ENCODE measurements at regions not wholly inside any gene's neighbourhood (a gene's known extent, or its start where the extent isn't known, plus 50 kb on each side); places are given as distances from the start of the nearest gene placed in this dataset.

DNA sequence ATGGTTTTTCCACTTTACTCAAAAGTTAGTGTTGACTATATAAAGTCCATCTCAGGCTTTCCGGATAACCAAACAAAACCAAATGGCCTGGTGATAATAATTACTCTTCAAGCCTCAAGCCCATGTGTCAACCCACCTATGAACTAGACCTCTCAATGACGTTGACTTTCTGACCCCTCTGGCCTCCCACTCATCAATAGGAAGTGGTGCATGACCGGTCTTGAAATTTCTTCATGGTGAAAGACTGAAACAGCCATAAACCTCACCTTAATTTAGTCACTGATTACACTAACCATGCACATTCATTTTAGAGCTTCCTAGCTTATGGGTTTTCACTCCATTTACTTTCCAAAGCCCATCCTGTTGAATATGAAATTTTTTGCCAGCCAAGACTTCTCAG is 276.0 kb downstream of the KLHL13 start:
- Histone ChIP-seq H3T11ph (ENCODE audit: low read length) (no peak overlapping the region), H2BK12ac (ENCODE audit: insufficient read length, low read depth, low read length) (no peak overlapping the region), H3K9ac (ENCODE audit: extremely low read depth, insufficient read length, low read length) (no peak overlapping the region), H2AK5ac (ENCODE audit: insufficient read length, low read length) (no peak overlapping the region), H3K14ac (ENCODE audit: insufficient read depth, low read length) (no peak overlapping the region), H3K18ac (ENCODE audit: insufficient read length, low read depth, low read length) (no peak overlapping the region), H3K56ac (ENCODE audit: insufficient read length, low read depth, low read length) (no peak overlapping the region), H2BK15ac (ENCODE audit: low read depth, low read length) (no peak overlapping the region), H3K79me1 (ENCODE audit: insufficient read depth, low read depth, low read length, poor library complexity, severe bottlenecking) (no peaks in the 10 kb centered on the region), H3K4me1 (ENCODE audit: insufficient read depth, low read length) (no peaks in the 10 kb centered on the region), H3K4ac (ENCODE audit: low read depth, low read length) (no peak overlapping the region), H2BK120ac (ENCODE audit: low read depth, low read length, poor library complexity, severe bottlenecking) (no peak overlapping the region), H3K79me2 (ENCODE audit: insufficient read depth, low read length) (no peaks in the 10 kb centered on the region), H2BK20ac (ENCODE audit: low read depth, low read length, poor library complexity, severe bottlenecking) (no peak overlapping the region), H3K23ac (ENCODE audit: insufficient read length, low read depth, low read length) (no peak overlapping the region), H2BK5ac (ENCODE audit: insufficient read length, low read length) (no peak overlapping the region), H3K9me3 (ENCODE audit: control insufficient read depth, low read depth, low read length) (peaks cover 18% of the 10 kb centered on the region), H3K27ac (ENCODE audit: insufficient read length, low read depth, low read length) (no peak overlapping the region), H3K23me2 (ENCODE audit: insufficient read length, low read depth, low read length, poor library complexity, severe bottlenecking) (no peaks in the 10 kb centered on the region), H4K8ac (replicated peaks; ENCODE audit: insufficient read length, low read depth, low read length) (no peak overlapping the region), H3K4me2 (ENCODE audit: insufficient read depth, insufficient read length, low read length) (no peak overlapping the region), H3K27me3 (ENCODE audit: insufficient read depth, low read length) (no peaks in the 10 kb centered on the region), H2AFZ (ENCODE audit: low read length) (no peak overlapping the region), H4K91ac (ENCODE audit: insufficient read length, low read depth, low read length) (no peak overlapping the region), H4K5ac (ENCODE audit: insufficient read length, low read depth, low read length) (no peak overlapping the region), H4K20me1 (ENCODE audit: control insufficient read depth, insufficient read depth, insufficient read length) (no peaks in the 10 kb centered on the region)
- no peak for DNase-seq
- H3K27me3 Mint-ChIP-seq (ENCODE audit: low read depth) = no peaks in the 10 kb centered on the region
- H3K4me3 Mint-ChIP-seq = no peak overlapping the region
- no CpG with 5 or more reads among the region's 3 CpGs for WGBS (ENCODE audit: extremely low coverage, insufficient read length, low lambda C conversion rate)
- peaks cover 7 to 62% of the 10 kb centered on the region in 2 experiments for H3K9me3 Mint-ChIP-seq
- H3K27ac Mint-ChIP-seq = no peak overlapping the region
- peaks cover 0 to 4% (median 0%) of the 10 kb centered on the region in 3 experiments; a peak in 4 of 7 replicates for H3K36me3 Mint-ChIP-seq (ENCODE audit: insufficient read depth in 1 of 3, low read depth in 3 of 3)
- no peaks in the 10 kb centered on the region for H3K4me1 Mint-ChIP-seq
- TF ChIP-seq, protein P1, sequence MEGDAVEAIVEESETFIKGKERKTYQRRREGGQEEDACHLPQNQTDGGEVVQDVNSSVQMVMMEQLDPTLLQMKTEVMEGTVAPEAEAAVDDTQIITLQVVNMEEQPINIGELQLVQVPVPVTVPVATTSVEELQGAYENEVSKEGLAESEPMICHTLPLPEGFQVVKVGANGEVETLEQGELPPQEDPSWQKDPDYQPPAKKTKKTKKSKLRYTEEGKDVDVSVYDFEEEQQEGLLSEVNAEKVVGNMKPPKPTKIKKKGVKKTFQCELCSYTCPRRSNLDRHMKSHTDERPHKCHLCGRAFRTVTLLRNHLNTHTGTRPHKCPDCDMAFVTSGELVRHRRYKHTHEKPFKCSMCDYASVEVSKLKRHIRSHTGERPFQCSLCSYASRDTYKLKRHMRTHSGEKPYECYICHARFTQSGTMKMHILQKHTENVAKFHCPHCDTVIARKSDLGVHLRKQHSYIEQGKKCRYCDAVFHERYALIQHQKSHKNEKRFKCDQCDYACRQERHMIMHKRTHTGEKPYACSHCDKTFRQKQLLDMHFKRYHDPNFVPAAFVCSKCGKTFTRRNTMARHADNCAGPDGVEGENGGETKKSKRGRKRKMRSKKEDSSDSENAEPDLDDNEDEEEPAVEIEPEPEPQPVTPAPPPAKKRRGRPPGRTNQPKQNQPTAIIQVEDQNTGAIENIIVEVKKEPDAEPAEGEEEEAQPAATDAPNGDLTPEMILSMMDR (conservative IDR thresholded peaks at IDR 0.05) = no peak
